HepG2 (cell line): ENCODE measurements at regions not wholly inside any gene's neighbourhood (a gene's known extent, or its start where the extent isn't known, plus 50 kb on each side); places are given as distances from the start of the nearest gene placed in this dataset.

ENCODE experiments used
- ATAC-seq: fragments of 200-7000 bp; cut with Tn5 transposase; 3 replicates; pipeline ENCODE4 v1.9.1; 2020; ENCODE audit warnings: mild to moderate bottlenecking, moderate library complexity
- BruUV-seq: library from RNA; stranded (reverse); fragments of 400-500 nt; replicated peaks from 2 replicates; lab custom pipeline; 2021; lab: Mats Ljungman, UMichigan
- CTCF ChIA-PET: fragments of 300-600 bp; formaldehyde crosslinking; extraction: SDS; loops from one replicate; lab custom pipeline; 2021; ENCODE audit warnings: low total read pairs, inconsistent platforms, low intra/inter-chr PET ratio; lab: Yijun Ruan, JAX
- POLR2A ChIA-PET: fragments of 350-600 bp; sonication (Branson Sonifier 250); formaldehyde crosslinking; loops from one replicate; lab custom pipeline; 2020; ENCODE audit warnings: antibody characterized with exemption, inconsistent platforms; lab: Yijun Ruan, JAX
- DNase-seq: peaks from one replicate; pipeline ENCODE4 v3.0.0-alpha.2; 2015; ENCODE audit warnings: low spot score
- FAIRE-seq: peaks from 3 replicates; lab custom pipeline; 2011; peaks lifted over from hg19 to GRCh38; lab: Jason Lieb, UNC
- H2AFZ ChIP-seq: one replicate; pipeline ENCODE4 v1.6.1; 2011; ENCODE audit warnings: low read length, inconsistent platforms
- H3K27ac ChIP-seq: fragments of 300-600 bp; 3 replicates; pipeline ENCODE4 v1.8.0; 2011; ENCODE audit warnings: mixed run types, mild to moderate bottlenecking, mixed read lengths, low read length, inconsistent platforms; ENCODE audit not compliant: insufficient read depth; ENCODE audit errors: extremely low read length
- H3K27me3 ChIP-seq, 2 experiments: fragments of 200-600 bp in 1 of 2; 2 replicates in 1 of 2; 3 replicates in 1 of 2; pipeline versions ENCODE4 v1.6.0 to v1.8.0; 2011; ENCODE audit warnings: low read length in 2 of 2, mild to moderate bottlenecking in 2 of 2, moderate library complexity in 2 of 2, inconsistent platforms in 1 of 2; ENCODE audit not compliant: insufficient read depth in 2 of 2, control insufficient read depth in 1 of 2
- H3K36me3 ChIP-seq, 2 experiments: fragments of 200-600 bp in 1 of 2; replicated peaks in 1 of 2; 2 replicates in 1 of 2; 3 replicates in 1 of 2; pipeline versions ENCODE4 v1.5.1 to v1.8.0; 2011; ENCODE audit warnings: low read length in 2 of 2, inconsistent platforms in 1 of 2; ENCODE audit not compliant: insufficient read depth in 2 of 2, control insufficient read depth in 1 of 2
- H3K4me1 ChIP-seq: 2 replicates; pipeline ENCODE4 v1.5.1; 2012; ENCODE audit warnings: low read length, inconsistent platforms; ENCODE audit not compliant: insufficient read depth
- H3K4me2 ChIP-seq: 2 replicates; pipeline ENCODE4 v1.6.0; 2011; ENCODE audit warnings: low read depth, low read length, inconsistent platforms
- H3K4me3 ChIP-seq, 3 experiments: fragments of 200-600 bp in 1 of 3; sonication (generic), shearing (Covaris generic) in 1 of 3; replicated peaks in 1 of 3; 2 replicates each; pipeline ENCODE4 v1.5.1; 2011 to 2016; ENCODE audit warnings: low read length in 3 of 3, inconsistent platforms in 2 of 3, low read depth in 2 of 3, mild to moderate bottlenecking in 2 of 3, control low read depth in 1 of 3, mixed read lengths in 1 of 3; ENCODE audit not compliant: insufficient read depth in 1 of 3
- H3K79me2 ChIP-seq: one replicate; pipeline ENCODE4 v1.6.1; 2011; ENCODE audit warnings: low read length, inconsistent platforms; ENCODE audit not compliant: insufficient read depth
- H3K9ac ChIP-seq: 2 replicates; pipeline ENCODE4 v1.6.0; 2011; ENCODE audit warnings: mild to moderate bottlenecking, low read depth, low read length, inconsistent platforms; ENCODE audit not compliant: insufficient read depth
- H3K9me3 ChIP-seq: 2 replicates; pipeline ENCODE4 v1.5.1; 2012; ENCODE audit warnings: mild to moderate bottlenecking, low read length
- H4K20me1 ChIP-seq: 2 replicates; pipeline ENCODE4 v1.6.0; 2011; ENCODE audit warnings: inconsistent platforms, mild to moderate bottlenecking, low read length, moderate library complexity; ENCODE audit not compliant: insufficient read depth
- GLI4 ChIP-seq: sonication (generic); formaldehyde crosslinking; IDR thresholded peaks from 2 replicates; pipeline ENCODE4 v1.5.1; 2020; ENCODE audit warnings: missing genetic modification reagents, mild to moderate bottlenecking, moderate library complexity, borderline replicate concordance
- TSC22D2 ChIP-seq: sonication (generic); formaldehyde crosslinking; IDR thresholded peaks from 2 replicates; pipeline ENCODE4 v1.5.1; 2020; ENCODE audit warnings: missing genetic modification reagents, mild to moderate bottlenecking, borderline replicate concordance
- whole genome bisulfite sequencing: methylation state at CpG from one replicate; pipeline ENCODE4 v1.1.6; 2017; ENCODE audit warnings: low lambda C conversion rate; 5-methylcytosine and 5-hydroxymethylcytosine counted together
- in situ Hi-C: cut with HindIII; loops from 2 replicates; pipeline ENCODE4 v1.10.0; 2017; ENCODE audit warnings: low pct_unique_long_range_greater_than_20kb; ENCODE audit not compliant: extremely low pct_ligation_motif_present
- intact Hi-C: fragments of 100-400 bp; cut with micrococcal nuclease; formaldehyde crosslinking; loops from one replicate; pipeline ENCODE4 v1.10.0; 2022; ENCODE audit not compliant: unreplicated experiment
- TF ChIP-seq, protein P1 (sequence below): sonication (generic); formaldehyde crosslinking; IDR thresholded peaks from 2 replicates; pipeline ENCODE4 v1.4.0; 2020; ENCODE audit warnings: low read depth, missing genetic modification reagents
- TF ChIP-seq, protein P2 (sequence below): sonication (generic); formaldehyde crosslinking; IDR thresholded peaks from 2 replicates; pipeline ENCODE4 v1.5.0; 2020; ENCODE audit warnings: mild to moderate bottlenecking, missing genetic modification reagents, borderline replicate concordance
- TF ChIP-seq, protein P3 (sequence below): sonication (generic); formaldehyde crosslinking; IDR thresholded peaks from 2 replicates; pipeline ENCODE4 v1.8.0; 2022; ENCODE audit warnings: missing genetic modification reagents, mild to moderate bottlenecking, moderate library complexity, borderline replicate concordance
- TF ChIP-seq, protein P4 (sequence below): sonication (generic); formaldehyde crosslinking; conservative IDR thresholded peaks from 2 replicates; pipeline ENCODE4 v1.5.0; 2020; ENCODE audit warnings: missing genetic modification reagents

DNA sequence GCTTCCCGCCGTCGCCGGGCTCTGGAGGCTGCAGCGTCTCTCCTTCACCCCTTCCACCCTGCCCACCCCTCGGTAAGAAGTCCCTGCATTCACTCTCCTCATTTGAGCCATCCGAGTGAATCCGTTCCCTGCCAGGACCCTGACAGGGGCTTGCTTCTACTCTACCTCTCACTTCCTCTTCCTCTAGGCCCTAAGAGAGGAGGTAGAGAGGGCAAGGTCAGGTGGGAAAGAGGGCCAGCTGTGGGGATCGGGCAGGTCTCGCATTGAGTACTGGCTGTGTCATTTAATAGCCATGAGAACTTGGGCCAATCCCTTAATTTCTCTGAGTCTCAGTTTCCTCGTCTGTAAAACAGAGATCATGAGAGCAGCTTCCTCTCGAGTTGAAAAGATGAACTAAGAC, 283.6 kb downstream of the UACA start:
- no peaks in the 10 kb centered on the region for H3K9me3 ChIP-seq
- CTCF ChIA-PET: no interaction called here
- no peak overlapping the region for H3K4me2 ChIP-seq
- H3K79me2 ChIP-seq: no peaks in the 10 kb centered on the region
- H2AFZ ChIP-seq: no peak overlapping the region
- BruUV-seq: no TSS peak
- no peak overlapping the region for H3K4me3 ChIP-seq
- WGBS: 56% methylated on average over 12 of the region's 12 CpGs
- H3K4me1 ChIP-seq: no peaks in the 10 kb centered on the region
- no peaks in the 10 kb centered on the region for H4K20me1 ChIP-seq
- no peak overlapping the region for H3K27ac ChIP-seq
- H3K9ac ChIP-seq: no peak overlapping the region
- DNase-seq (no peak), FAIRE-seq (no peak)
- H3K27me3 ChIP-seq: peaks cover 4 to 18% of the 10 kb centered on the region in 2 experiments; a peak in 3 of 5 replicates
- POLR2A ChIA-PET: no interaction called here
- TF ChIP-seq, protein P1, sequence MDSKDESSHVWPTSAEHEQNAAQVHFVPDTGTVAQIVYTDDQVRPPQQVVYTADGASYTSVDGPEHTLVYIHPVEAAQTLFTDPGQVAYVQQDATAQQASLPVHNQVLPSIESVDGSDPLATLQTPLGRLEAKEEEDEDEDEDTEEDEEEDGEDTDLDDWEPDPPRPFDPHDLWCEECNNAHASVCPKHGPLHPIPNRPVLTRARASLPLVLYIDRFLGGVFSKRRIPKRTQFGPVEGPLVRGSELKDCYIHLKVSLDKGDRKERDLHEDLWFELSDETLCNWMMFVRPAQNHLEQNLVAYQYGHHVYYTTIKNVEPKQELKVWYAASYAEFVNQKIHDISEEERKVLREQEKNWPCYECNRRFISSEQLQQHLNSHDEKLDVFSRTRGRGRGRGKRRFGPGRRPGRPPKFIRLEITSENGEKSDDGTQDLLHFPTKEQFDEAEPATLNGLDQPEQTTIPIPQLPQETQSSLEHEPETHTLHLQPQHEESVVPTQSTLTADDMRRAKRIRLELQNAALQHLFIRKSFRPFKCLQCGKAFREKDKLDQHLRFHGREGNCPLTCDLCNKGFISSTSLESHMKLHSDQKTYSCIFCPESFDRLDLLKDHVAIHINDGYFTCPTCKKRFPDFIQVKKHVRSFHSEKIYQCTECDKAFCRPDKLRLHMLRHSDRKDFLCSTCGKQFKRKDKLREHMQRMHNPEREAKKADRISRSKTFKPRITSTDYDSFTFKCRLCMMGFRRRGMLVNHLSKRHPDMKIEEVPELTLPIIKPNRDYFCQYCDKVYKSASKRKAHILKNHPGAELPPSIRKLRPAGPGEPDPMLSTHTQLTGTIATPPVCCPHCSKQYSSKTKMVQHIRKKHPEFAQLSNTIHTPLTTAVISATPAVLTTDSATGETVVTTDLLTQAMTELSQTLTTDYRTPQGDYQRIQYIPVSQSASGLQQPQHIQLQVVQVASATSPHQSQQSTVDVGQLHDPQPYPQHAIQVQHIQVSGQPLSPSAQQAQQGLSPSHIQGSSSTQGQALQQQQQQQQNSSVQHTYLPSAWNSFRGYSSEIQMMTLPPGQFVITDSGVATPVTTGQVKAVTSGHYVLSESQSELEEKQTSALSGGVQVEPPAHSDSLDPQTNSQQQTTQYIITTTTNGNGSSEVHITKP: no peak
- TF ChIP-seq TSC22D2 (CRISPR knock-in tag) (no peak), GLI4 (no peak)
- TF ChIP-seq, protein P2, sequence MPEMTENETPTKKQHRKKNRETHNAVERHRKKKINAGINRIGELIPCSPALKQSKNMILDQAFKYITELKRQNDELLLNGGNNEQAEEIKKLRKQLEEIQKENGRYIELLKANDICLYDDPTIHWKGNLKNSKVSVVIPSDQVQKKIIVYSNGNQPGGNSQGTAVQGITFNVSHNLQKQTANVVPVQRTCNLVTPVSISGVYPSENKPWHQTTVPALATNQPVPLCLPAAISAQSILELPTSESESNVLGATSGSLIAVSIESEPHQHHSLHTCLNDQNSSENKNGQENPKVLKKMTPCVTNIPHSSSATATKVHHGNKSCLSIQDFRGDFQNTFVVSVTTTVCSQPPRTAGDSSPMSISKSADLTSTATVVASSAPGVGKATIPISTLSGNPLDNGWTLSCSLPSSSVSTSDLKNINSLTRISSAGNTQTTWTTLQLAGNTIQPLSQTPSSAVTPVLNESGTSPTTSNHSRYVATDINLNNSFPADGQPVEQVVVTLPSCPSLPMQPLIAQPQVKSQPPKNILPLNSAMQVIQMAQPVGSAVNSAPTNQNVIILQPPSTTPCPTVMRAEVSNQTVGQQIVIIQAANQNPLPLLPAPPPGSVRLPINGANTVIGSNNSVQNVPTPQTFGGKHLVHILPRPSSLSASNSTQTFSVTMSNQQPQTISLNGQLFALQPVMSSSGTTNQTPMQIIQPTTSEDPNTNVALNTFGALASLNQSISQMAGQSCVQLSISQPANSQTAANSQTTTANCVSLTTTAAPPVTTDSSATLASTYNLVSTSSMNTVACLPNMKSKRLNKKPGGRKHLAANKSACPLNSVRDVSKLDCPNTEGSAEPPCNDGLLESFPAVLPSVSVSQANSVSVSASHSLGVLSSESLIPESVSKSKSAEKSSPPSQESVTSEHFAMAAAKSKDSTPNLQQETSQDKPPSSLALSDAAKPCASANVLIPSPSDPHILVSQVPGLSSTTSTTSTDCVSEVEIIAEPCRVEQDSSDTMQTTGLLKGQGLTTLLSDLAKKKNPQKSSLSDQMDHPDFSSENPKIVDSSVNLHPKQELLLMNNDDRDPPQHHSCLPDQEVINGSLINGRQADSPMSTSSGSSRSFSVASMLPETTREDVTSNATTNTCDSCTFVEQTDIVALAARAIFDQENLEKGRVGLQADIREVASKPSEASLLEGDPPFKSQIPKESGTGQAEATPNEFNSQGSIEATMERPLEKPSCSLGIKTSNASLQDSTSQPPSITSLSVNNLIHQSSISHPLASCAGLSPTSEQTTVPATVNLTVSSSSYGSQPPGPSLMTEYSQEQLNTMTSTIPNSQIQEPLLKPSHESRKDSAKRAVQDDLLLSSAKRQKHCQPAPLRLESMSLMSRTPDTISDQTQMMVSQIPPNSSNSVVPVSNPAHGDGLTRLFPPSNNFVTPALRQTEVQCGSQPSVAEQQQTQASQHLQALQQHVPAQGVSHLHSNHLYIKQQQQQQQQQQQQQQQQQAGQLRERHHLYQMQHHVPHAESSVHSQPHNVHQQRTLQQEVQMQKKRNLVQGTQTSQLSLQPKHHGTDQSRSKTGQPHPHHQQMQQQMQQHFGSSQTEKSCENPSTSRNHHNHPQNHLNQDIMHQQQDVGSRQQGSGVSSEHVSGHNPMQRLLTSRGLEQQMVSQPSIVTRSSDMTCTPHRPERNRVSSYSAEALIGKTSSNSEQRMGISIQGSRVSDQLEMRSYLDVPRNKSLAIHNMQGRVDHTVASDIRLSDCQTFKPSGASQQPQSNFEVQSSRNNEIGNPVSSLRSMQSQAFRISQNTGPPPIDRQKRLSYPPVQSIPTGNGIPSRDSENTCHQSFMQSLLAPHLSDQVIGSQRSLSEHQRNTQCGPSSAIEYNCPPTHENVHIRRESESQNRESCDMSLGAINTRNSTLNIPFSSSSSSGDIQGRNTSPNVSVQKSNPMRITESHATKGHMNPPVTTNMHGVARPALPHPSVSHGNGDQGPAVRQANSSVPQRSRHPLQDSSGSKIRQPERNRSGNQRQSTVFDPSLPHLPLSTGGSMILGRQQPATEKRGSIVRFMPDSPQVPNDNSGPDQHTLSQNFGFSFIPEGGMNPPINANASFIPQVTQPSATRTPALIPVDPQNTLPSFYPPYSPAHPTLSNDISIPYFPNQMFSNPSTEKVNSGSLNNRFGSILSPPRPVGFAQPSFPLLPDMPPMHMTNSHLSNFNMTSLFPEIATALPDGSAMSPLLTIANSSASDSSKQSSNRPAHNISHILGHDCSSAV (CRISPR knock-in tag): no peak
- TF ChIP-seq, protein P3, sequence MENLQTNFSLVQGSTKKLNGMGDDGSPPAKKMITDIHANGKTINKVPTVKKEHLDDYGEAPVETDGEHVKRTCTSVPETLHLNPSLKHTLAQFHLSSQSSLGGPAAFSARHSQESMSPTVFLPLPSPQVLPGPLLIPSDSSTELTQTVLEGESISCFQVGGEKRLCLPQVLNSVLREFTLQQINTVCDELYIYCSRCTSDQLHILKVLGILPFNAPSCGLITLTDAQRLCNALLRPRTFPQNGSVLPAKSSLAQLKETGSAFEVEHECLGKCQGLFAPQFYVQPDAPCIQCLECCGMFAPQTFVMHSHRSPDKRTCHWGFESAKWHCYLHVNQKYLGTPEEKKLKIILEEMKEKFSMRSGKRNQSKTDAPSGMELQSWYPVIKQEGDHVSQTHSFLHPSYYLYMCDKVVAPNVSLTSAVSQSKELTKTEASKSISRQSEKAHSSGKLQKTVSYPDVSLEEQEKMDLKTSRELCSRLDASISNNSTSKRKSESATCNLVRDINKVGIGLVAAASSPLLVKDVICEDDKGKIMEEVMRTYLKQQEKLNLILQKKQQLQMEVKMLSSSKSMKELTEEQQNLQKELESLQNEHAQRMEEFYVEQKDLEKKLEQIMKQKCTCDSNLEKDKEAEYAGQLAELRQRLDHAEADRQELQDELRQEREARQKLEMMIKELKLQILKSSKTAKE (CRISPR knock-in tag): no peak
- TF ChIP-seq, protein P4, sequence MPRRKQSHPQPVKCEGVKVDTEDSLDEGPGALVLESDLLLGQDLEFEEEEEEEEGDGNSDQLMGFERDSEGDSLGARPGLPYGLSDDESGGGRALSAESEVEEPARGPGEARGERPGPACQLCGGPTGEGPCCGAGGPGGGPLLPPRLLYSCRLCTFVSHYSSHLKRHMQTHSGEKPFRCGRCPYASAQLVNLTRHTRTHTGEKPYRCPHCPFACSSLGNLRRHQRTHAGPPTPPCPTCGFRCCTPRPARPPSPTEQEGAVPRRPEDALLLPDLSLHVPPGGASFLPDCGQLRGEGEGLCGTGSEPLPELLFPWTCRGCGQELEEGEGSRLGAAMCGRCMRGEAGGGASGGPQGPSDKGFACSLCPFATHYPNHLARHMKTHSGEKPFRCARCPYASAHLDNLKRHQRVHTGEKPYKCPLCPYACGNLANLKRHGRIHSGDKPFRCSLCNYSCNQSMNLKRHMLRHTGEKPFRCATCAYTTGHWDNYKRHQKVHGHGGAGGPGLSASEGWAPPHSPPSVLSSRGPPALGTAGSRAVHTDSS (CRISPR knock-in tag): no peak
- TF ChIP-seq, all 625 proteins: peak for 0
- H3K36me3 ChIP-seq: no peaks in the 10 kb centered on the region
- in situ Hi-C loops (no loop called here), intact Hi-C loops (no loop called here)
- no peak for ATAC-seq
